NCI-H1694 (cell line): ENCODE measurements at regions not wholly inside any gene's neighbourhood (a gene's known extent, or its start where the extent isn't known, plus 50 kb on each side); places are given as distances from the start of the nearest gene placed in this dataset.
A peak's percentile ranks its signal among the peaks of the same experiment; 100 is the strongest.
"Not testable (repeated sequence)": the region's sequence is repeated elsewhere in the genome, so short reads cannot be mapped to it uniquely, and the experiment has no call there.

ENCODE experiments used
- DNase-seq: peaks from one replicate; lab custom pipeline; 2025; lab: John Stamatoyannopoulos, UW

DNA sequence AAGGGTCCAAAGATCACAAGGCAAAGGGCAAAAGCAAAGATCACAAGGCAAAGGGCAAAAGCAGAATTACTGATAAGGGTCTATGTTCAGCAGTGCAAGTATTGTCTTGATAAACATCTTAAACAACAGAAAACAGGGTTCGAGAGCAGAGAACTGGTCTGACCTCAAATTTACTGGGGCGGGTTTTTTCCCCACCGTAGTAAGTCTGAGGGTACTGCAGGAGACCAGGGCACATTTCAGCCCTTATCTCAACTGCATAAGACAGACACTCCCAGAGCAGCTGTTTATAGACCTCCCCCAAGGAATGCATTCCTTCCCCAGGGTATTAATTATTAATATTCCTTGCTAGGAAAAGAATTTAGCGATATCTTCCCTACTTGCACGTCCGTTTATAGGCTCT lies 61.3 kb downstream of the ZNF860 start:
- DNase-seq = not testable (repeated sequence)

DNA sequence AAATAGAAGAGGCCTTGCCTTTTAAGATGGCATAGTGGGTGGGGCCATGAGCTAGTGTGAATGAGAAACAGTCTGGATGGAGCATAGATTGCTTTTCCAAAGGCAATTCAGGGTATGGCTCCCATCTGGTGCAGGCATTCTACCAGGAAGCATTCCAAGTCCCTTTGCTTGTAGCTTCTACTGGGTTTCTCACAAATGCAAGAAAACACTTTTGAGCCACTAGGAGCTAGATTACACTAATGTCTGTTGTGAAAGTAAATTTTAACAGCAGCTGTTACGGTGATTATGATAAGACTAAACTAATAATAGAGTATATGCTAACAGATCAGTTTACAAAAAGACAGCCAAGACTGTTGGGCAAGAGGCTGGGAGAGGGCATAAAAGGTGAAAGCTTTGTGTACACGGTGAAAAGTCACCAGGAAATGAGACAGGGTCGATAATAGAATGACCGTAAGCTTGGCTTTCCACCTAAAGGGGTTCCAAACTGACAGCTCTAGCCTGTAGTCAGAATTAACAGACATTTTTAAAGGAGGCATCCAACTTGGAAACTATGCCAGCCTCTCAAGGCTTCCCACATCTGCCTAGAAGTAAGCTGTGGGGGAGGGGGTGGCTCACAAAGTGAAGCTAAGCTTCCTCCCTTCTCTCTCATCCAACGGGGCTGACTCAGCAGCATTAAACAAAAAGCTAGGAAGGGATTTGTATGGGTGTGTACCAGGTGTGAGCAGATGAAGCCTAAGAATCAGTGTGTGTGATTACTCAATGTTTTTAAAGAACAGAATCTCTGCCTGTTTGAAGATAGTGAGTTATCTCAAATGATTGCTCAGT lies 61.1 kb upstream of the GPD1L start:
- DNase-seq = peak; percentile 54

DNA sequence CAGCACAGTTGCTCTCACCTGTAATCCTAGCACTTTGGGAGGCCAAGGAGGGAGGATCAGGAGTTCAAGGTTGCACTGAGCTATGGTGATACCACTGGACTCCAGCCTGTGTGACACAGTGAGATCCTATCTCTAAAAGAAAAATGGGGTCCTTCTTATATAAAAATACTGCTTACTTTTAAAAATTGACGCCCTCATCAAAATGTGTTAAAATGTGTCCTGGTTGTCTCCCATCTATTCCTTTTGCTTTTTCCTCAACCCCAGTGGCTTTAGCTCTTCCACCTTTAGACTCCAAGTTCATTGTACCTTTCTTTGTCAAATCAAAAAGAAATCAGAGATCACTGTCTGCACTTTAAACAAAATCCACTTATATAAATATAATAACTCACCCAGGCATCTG lies 60.3 kb upstream of the GPD1L start:
- DNase-seq = no peak

DNA sequence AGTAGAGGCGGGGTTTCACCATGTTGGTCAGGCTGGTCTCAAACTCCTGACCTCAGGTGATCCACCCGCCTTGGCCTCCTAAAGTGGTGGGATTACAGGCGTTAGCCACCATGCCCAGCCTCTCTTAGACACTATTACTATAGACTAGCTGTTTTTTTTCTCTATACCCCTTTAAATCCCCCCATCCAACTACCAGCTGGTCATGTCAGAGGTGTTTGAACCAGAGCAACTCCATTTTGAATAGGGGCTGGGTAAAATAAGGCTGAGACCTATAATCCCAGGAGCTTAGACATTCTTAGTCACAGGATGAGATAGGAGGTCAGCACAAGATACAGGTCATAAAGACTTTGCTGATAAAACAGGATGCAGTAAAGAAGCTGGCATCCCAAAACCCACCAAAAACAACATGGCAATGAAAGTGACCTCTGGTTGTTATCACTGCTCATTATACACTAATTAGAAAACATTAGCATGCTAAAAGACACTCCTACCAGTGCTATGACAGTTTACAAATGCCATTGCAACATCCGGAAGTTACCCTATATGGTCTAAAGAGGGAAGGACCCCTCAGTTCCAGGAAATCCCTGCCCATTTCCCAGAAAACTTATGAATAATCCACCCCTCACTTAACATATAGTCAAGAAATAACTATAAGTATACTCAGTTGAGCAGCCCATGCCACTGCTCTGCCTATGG lies 57.8 kb upstream of the GPD1L start:
- DNase-seq = no peak

- no peak for DNase-seq
These were observed 56.5 kb upstream of the GPD1L start for GRCh38 chr3:32049916-32050315.

- DNase-seq = not testable (repeated sequence)
These were observed 54.2 kb upstream of the GPD1L start for GRCh38 chr3:32052230-32052629.

GRCh38 chr3:32052851-32053250 lies 53.6 kb upstream of the GPD1L start:
- not testable (repeated sequence) for DNase-seq

- DNase-seq = no peak
These were observed 49.7 kb upstream of the GPD1L start for GRCh38 chr3:32056559-32057290.
